Brain pericyte (primary cell): ENCODE measurements at regions not wholly inside any gene's neighbourhood (a gene's known extent, or its start where the extent isn't known, plus 50 kb on each side); places are given as distances from the start of the nearest gene placed in this dataset.
"Not testable (repeated sequence)": the region's sequence is repeated elsewhere in the genome, so short reads cannot be mapped to it uniquely, and the experiment has no call there.

Source experiments
- DNase-seq: peaks from one replicate; pipeline ENCODE4 v3.0.0-alpha.2; 2012; ENCODE audit warnings: low read depth, low spot score

DNA sequence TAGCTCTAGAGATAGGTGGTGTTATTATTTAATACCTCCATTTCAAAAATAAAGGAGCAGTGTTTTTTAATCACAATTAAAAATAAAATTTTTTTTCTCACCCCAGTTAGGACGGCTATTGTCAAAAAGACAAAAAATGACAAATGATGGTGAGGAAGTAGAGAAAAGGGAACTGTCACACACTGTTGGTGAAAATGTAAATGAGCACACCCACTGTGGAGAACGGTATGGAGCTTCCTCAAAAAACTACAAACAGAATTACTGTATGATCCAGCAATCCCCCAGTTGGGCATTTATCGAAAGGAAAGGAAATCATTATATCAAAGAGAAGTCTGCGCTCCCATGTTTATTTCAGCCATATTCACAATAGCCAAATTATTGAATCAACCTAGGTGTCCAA lies 148.7 kb upstream of the NR5A2 start:
- DNase-seq: no peak

DNA sequence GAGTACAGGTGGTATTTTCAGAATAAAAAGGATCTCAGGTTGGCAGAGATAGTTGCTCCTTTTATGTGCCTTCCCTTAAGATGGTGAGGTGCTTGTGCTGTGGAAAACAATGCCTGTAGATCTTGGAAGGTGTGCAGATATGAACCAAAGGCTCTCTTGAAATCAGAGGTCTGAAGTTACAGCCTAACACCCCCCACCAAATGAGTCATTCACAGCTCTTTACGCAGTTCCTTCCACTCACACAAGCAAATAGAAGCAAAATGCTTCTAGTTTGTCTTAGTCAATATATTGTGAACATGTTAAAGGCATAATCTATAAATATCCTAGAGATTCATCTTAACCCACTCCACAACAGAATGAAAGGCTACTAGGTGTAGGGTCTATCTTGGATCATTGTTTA lies 128.9 kb upstream of the NR5A2 start:
- DNase-seq: no peak

DNA sequence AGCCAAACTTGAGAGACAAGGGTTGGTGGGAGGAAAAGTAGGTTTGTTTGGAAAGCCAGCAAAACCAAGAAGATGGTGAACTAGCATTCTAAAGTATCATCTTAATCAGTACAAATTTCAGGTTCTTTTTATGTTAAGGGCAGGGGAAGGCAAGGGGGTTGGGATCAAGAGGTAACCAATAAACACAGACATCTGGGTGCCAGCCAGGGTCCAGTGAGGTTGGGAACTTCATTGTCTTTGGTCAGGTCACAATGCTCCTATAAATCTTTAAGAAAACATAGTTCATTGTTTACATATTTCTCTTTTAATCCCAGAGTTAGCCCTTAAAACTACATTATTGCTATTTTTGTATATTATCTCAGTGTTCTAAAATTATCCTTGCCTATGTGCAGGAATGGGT lies 126.2 kb upstream of the NR5A2 start:
- no peak for DNase-seq

DNA sequence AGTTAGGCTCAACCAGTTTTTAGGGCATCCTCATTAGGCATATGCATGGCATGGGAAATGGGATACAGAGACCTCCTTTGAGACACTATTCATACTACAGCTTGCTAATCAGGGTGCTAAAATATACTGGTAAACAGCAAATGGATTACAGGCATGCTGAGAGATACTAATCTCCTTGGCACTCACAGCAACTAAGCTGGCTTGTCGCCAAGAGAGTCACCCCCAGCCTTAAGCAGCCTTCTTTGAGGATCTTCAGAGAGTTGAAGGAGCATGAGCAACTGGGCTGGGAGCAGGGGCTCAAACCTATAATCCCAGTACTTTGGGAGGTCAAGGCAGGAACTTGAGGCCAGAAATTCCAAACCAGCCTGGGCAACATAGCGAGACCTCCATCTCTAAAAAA lies 120.1 kb upstream of the NR5A2 start:
- DNase-seq: no peak

DNA sequence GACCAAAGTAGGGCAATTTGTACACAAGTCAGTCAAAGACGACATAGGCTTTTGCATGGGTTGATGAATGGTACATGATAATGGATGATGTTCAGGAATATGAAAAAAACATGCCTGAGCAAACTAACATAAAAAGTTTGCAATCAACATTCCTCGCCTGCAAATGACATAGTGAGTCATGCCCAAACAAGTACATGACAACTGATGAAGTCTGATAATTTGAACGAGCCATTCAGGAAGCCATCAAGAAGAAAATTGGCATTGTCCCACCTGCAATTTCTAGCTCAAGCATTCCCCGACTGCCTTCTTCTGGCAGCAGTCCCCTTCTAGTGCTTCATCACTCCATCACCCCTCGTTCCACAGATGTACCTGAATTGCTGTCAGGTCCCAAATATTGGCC lies 118.4 kb upstream of the NR5A2 start:
- no peak for DNase-seq

DNA sequence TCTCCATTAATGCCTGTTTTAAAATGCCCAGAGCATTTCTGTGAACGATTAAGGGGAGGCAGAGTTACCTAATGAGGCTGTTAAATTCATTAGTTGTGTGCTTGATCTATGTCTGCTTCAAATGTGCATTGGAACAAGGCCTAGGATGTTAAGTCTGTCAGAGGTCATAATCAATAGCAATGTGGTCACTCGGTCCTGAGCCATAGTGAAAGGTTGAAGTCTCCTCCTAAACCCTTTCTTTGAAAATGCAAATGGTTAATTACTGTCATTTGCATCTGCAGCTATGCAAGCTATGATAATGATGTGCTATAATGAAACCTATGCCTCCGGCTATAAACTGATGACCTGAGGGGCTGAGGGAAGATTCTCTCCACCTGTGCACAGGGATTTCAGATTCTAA lies 114.2 kb upstream of the NR5A2 start:
- no peak for DNase-seq

DNA sequence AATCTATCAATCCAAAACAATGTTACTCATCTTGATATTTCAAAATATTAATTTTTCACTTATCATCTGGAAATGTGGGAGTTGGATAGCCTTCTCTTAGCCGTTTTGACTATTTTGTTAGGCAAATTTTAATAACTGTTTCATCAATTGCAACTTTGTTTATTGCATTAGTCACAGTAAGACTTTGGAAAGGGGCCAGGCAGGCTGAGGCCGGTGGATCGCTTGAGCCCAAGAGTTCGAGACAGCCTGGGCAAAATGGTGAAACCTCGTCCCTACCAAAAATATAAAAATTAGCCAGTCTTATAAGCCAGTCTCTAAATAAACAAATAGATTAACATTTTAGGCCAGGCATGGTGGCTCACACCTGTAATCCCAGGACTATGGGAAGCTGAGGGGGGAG lies 113.0 kb upstream of the NR5A2 start:
- DNase-seq: no peak

DNA sequence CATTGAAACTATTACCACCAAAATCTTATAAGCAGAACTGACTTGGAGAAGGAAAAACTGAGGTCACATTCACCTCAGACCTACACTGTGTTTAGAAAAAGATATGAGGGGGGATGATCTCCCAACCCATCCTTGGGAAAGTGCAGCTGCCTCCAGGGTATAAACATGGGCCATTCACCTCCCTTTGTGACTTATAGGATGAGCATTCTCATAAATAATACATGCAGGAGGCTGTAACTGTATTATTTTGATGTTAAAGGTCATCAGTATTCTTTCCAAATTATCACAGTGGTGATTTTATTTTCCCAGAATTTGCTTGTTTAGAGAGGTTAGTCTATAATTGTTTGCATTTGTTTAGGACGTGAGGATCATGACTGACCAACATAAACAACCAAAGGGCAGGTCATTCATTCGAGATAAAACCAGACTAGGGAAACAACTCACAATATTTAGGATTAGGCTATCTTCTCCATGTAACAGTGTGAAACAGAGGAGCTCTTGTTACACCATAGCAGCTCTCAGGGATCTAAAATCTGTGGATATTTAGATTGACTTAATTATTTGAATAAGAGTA lies 109.2 kb upstream of the NR5A2 start:
- DNase-seq: no peak

DNA sequence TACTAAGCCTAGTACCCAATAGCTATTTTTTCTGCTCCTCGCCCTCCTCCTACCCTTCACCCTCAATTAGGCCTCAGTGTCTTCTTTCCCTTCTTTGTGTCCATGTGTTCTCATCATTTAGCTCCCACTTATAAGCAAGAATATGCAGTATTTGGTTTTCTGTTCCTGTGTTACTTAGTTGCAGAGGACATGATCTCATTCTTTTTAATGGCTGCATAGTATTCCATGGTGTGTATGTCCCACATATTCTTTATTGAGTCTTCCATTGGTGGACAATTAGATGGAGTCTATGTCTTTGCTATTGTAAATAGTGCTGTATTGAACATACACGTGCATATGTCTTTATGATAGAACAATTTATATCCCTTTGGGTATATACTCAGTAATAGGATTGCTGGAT lies 106.9 kb upstream of the NR5A2 start:
- no peak for DNase-seq

DNA sequence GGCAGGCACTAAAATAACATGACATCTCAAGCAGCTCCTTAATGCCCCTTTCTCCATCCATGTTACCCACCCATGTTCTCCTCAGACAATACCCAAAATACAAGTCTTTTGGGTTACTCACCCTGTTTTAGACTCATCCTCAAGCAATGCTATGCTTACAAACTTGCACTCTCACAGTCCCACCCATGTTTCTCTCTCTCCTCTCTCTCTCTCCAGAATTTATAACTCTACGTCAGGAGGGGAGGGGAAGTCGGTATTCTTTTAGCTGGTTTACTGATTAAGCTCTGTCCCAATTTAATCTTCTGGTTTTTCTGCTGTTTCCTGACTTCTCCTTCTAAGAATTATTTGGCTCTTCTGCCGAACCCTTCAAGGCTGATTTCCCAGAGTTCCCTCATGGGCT lies 98.0 kb upstream of the NR5A2 start:
- DNase-seq: no peak

DNA sequence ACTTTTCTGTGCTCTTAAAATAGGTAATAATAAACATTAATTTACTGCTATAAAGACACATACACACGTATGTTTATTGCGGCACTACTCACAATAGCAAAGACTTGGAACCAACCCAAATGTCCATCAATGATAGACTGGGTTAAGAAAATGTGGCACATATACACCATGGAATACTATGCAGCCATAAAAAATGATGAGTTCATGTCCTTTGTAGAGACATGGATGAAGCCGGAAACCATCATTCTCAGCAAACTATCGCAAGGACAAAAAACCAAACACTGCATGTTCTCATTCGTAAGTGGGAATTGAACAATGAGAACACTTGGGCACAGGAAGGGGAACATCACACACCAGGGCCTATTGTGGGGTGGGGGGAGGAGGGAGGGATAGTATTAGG lies 97.4 kb upstream of the NR5A2 start:
- DNase-seq: not testable (repeated sequence)

DNA sequence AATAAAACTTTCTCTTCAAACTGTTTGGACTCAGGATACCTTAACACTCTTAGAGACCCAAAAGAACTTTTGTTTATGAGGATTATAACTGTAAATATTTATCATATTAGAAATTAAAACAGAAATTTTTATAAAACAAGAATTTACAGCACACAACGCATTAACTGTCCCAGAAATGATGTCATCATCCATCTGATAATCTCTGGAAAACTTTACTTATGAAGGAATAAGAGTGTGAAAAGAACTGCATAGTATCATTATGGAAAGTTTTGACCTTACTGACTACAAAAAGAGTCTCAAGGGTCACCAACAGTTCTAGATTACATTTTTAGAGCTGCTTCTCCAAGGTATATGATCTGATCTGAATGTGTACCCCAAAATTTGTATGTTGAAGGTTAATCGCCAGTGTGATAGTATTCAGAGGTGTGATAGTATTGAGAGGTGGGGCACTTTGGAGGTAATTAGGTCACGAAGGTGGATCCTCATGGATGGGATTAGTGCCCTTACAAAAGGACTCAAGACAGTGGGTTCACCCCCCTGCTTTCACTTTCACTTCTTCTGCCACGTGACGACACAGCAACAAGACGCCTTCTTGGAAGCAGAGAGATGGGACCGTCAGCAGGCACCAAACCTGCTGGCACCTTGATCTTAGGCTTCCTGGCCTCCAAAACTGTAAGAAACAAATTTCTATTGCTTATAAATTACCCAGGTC lies 95.7 kb upstream of the NR5A2 start:
- no peak for DNase-seq

DNA sequence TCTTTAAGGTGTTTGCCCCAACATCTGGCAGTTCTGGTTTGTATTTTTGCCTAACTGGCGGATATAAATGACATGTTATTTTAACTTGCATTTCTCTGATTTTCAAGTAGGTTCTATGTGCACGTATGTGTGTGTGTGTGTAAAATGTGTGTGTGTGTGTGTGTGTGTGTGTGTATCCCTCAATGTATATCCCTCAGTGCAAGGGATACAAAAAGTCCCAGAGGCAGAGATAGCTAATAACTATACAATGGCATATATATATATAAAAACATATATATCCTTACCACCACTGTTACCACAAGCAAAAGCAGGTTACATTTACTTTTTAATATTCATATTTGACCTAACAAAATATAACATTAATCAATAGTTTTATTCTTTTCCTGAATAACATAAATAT lies 95.0 kb upstream of the NR5A2 start:
- no peak for DNase-seq

DNA sequence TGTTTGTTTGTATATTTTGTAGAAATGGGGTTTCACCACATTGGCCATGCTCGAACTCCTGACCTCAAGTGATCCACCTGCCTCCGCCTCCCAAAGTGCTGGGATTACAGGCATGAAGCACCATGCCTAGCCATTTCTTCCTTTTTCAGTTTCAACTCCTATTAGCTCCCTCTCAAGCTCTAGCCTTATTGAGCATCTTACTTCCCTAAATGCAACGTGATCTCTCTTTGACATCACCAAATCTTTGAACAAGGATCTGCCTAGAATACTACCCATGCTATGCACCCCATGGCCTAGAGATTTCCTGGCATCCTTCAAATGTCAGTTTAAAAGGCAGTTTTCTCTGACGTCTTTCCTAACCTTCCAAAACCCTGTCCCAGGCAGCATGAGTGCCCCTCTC lies 91.1 kb upstream of the NR5A2 start:
- DNase-seq: no peak

DNA sequence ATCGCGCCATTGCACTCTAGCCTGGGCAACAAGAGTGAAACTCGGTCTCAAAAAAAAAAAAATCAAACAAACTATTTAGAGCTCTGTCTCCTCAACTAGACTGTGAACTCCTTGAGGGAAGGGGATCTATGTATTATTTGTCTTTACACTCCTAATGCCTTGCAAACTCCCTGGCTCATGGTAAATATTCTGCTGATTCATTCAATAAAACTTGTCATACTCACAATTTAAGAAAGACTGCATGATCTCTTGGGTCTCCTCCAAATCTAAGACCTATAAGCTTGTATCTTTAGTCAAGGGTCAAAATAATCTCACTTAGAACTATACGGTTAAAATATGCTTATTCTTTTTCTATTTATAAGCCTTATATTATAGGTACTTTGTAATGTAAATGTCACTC lies 90.3 kb upstream of the NR5A2 start:
- DNase-seq: no peak

DNA sequence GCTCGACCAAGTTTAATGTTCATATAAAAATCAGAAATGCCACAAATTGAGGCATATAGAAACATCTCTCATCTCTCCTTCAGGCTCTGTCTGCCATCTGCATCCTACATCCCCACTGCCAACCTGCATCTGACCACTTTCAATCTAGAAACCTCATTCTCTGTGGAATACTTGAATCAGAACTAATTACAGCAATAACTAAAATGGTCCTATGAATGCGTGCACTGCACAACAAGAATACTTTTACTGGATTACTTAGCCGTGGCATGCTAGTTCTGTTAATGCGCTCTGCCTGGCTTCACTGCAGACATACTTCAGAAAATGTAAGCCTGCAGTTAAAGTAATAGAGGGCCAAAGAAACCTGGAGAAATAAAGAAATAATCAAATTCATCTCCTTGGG lies 89.8 kb upstream of the NR5A2 start:
- DNase-seq: no peak

DNA sequence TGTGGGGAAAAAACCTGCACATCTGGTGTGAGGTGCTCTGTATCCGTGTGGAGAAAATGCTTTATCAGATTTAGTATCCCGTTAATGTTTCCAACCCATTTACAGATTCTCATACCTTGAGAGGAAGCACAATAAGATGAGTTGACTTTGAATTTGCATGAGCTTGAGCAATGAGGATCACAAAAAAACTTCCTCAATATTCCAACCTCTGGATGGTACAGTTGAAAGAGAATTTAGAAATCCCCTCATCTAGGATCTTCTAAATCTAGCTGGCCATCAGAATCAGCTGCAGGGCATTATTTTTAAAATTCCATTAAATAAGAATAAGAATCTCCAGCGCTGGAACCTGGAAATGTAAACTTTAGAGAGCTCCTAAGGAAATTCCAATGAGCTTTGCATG lies 82.5 kb upstream of the NR5A2 start:
- DNase-seq: no peak

DNA sequence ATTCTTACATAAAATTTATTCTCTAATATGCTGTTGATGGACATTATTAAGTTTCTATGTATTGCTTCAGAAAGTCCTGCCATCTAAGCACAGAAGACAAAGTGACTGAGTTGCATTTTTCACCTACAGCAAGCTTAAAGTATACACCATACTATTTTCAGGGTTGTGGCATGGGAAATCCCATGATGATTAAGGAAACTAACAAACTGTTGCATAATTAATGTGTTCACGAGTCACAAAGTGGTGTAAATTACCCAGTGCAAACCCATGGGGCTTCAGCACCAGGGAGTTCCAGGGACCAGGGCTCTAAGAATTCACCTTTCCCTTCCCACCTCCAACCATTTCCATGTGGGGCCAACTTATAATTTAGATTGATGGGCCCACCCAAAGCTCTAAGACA lies 81.9 kb upstream of the NR5A2 start:
- no peak for DNase-seq

DNA sequence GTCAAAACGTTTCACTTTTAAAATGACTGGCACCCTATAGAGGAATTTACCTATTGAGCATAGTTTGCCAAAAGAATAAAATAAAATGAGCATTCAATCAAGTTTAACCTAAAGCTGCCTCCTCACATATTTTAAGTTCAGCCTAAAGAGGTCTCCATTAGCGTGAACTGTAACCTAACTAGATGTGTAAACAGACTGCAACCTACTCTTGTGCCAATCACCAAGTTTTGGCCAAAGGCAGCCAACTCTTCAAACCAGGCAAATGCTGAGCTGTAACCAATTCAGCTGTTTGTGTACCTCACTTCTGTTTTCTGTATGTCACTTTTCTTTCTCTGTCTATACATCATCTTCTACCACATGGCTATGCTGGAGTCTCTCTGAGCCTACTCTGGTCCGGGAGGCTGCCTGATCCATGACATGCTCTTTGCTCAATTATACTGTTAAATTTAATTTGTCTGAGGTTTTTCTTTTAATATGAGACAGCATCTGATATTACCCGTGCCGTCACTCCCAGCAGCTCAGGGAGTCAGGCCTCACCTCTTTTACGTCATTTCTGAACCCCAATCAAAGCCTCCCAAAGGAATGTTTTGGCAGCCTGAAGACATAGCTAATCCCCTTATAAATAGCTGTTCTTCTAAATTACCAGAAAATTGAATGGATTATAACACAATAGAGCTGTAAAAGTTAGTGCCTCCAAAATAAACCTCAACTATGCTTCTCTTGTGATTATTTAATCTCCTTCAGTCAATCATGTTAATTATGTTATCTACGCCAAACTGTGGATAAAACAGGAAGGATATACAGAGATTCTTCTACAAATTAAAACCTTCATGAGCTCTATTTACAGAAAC lies 81.0 kb upstream of the NR5A2 start:
- no peak for DNase-seq

DNA sequence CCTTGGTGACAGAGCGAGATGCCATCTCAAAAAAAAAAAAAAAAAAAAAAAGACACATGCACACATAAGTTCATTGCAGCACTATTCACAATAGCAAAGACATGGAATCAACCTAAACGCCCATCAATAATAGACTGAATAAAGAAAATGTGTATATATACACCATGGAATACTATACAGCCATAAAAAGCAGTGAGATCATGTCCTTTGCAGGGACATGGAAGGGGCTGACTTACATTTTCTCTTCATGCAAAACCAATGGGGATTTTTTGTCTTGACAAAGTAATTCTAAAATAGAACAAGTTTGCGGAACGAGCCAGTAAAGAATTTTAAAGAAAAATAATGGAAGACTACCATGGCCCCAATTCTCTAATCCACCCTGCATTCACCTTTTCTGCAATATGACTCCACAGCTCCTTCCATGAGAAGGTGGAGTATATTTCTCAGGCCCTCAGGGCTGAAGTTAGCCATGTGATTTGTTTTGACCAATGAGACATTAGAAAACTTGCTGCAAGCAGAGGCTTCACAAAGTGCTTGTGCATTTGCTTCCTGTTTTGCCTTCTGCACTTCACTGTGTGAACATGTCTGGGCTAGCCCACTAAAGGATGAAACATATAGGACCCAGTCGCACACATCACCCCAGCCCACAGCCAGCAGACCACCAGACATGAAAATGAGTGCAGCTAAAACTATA lies 78.8 kb upstream of the NR5A2 start:
- DNase-seq: no peak

DNA sequence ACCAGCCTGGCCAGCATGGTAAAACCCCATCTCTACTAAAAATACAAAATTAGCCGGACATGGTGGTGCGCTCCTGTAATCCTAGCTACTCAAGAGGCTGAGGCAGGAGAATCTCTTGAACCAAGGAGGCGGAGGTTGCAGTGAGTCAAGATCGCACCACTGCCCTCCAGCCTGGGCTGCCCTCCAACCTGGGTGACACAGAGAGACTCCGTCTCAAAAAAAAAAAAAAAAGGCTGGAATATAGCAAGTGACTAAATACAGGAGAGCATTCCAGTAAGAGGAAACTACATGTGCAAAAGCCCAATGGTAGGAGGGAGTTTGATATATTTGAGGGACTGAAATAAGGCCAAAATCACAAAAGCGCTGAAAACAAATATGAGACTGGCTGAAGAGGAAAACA lies 76.5 kb upstream of the NR5A2 start:
- DNase-seq: not testable (repeated sequence)

DNA sequence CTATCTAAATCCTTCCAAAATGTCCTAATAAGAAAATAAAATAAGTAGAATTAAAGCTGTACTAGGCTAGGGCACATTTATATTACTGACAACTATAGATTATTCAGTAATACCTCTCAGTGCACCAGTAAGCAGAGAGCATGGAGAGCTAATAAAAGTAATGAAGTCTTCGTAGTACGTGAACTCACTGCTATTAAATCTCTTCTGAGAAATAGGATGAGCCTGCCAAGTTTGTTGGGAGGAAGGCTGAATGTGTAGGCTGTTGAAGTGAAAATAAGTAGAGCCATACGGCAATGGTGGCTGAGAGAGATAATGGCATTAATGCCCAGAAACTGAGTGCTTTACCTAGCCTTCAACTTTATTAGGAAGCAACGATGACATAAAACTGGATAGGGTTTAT lies 73.9 kb upstream of the NR5A2 start:
- DNase-seq: no peak
